ENCODE measurements at regions not wholly inside any gene's neighbourhood (a gene's known extent, or its start where the extent isn't known, plus 50 kb on each side); places are given as distances from the start of the nearest gene placed in this dataset.

GRCh38 chr6:3630258-3630835 is 121.2 kb downstream of the PXDC1 start:
- H3K36me3 ChIP-seq (ENCODE audit: control insufficient read depth, insufficient read depth, low read length): no peaks in the 10 kb centered on the region
- no peaks in the 10 kb centered on the region for H3K27me3 ChIP-seq (ENCODE audit: control insufficient read depth, insufficient read depth, low read length)
- H3K4me1 ChIP-seq (ENCODE audit: control insufficient read depth, insufficient read depth, low read length): no peaks in the 10 kb centered on the region; the same call in 1 of the 2 replicates
- 100% methylated on average over 1 of the region's 4 CpGs for WGBS (ENCODE audit: insufficient coverage, insufficient read length)
- no peaks in the 10 kb centered on the region for H3K9me3 ChIP-seq (ENCODE audit: control insufficient read depth, insufficient read depth, low read length)
- no peak overlapping the region for H3K4me3 ChIP-seq (ENCODE audit: low read length)
- DNase-seq (ENCODE audit: low read depth, low spot score): no peak
- H3K27ac ChIP-seq (ENCODE audit: low read length): no peak overlapping the region

GRCh38 chr6:3627956-3628835 is 123.3 kb downstream of the PXDC1 start:
- no CpG with 5 or more reads among the region's 20 CpGs for WGBS (ENCODE audit: insufficient coverage, insufficient read length)
- no peaks in the 10 kb centered on the region for H3K9me3 ChIP-seq (ENCODE audit: control insufficient read depth, insufficient read depth, low read length)
- no peak for DNase-seq (ENCODE audit: low read depth, low spot score)
- H3K27ac ChIP-seq (ENCODE audit: low read length): no peak overlapping the region
- H3K27me3 ChIP-seq (ENCODE audit: control insufficient read depth, insufficient read depth, low read length): no peaks in the 10 kb centered on the region
- H3K4me1 ChIP-seq (ENCODE audit: control insufficient read depth, insufficient read depth, low read length): no peaks in the 10 kb centered on the region; the same call in 1 of the 2 replicates
- H3K36me3 ChIP-seq (ENCODE audit: control insufficient read depth, insufficient read depth, low read length): no peaks in the 10 kb centered on the region
- no peak overlapping the region for H3K4me3 ChIP-seq (ENCODE audit: low read length)

- no peaks in the 10 kb centered on the region for H3K36me3 ChIP-seq (ENCODE audit: control insufficient read depth, insufficient read depth, low read length)
- no peak for DNase-seq (ENCODE audit: low read depth, low spot score)
These were observed 124.0 kb downstream of the PXDC1 start for GRCh38 chr6:3627501-3627900.

GRCh38 chr6:3625980-3626563 is 125.4 kb downstream of the PXDC1 start:
- DNase-seq (ENCODE audit: low read depth, low spot score): no peak
- Histone ChIP-seq H3K9me3 (ENCODE audit: control insufficient read depth, insufficient read depth, low read length) (no peaks in the 10 kb centered on the region), H3K4me3 (ENCODE audit: low read length) (no peak overlapping the region), H3K36me3 (ENCODE audit: control insufficient read depth, insufficient read depth, low read length) (no peaks in the 10 kb centered on the region), H3K4me1 (ENCODE audit: control insufficient read depth, insufficient read depth, low read length) (no peaks in the 10 kb centered on the region; the same call in 1 of the 2 replicates), H3K27me3 (ENCODE audit: control insufficient read depth, insufficient read depth, low read length) (no peaks in the 10 kb centered on the region), H3K27ac (ENCODE audit: low read length) (no peak overlapping the region)
- no CpG with 5 or more reads among the region's 14 CpGs for WGBS (ENCODE audit: insufficient coverage, insufficient read length)

More at GRCh38 chr6:3627501-3627900, 124.0 kb downstream of the PXDC1 start:
- Histone ChIP-seq H3K4me3 (ENCODE audit: low read length) (no peak overlapping the region), H3K27ac (ENCODE audit: low read length) (no peak overlapping the region), H3K27me3 (ENCODE audit: control insufficient read depth, insufficient read depth, low read length) (no peaks in the 10 kb centered on the region), H3K9me3 (ENCODE audit: control insufficient read depth, insufficient read depth, low read length) (no peaks in the 10 kb centered on the region), H3K4me1 (ENCODE audit: control insufficient read depth, insufficient read depth, low read length) (no peaks in the 10 kb centered on the region; the same call in 1 of the 2 replicates)
- no CpG with 5 or more reads among the region's 9 CpGs for WGBS (ENCODE audit: insufficient coverage, insufficient read length)

- no peaks in the 10 kb centered on the region for H3K36me3 ChIP-seq (ENCODE audit: control insufficient read depth, insufficient read depth, low read length)
- no CpG with 5 or more reads among the region's 16 CpGs for WGBS (ENCODE audit: insufficient coverage, insufficient read length)
- no peaks in the 10 kb centered on the region for H3K27me3 ChIP-seq (ENCODE audit: control insufficient read depth, insufficient read depth, low read length)
- no peaks in the 10 kb centered on the region; the same call in 1 of the 2 replicates for H3K4me1 ChIP-seq (ENCODE audit: control insufficient read depth, insufficient read depth, low read length)
- no peak overlapping the region for H3K4me3 ChIP-seq (ENCODE audit: low read length)
- no peaks in the 10 kb centered on the region for H3K9me3 ChIP-seq (ENCODE audit: control insufficient read depth, insufficient read depth, low read length)
- DNase-seq (ENCODE audit: low read depth, low spot score): no peak
- H3K27ac ChIP-seq (ENCODE audit: low read length): no peak overlapping the region
These were observed 126.1 kb downstream of the PXDC1 start for GRCh38 chr6:3625149-3625979.

GRCh38 chr6:3624250-3625136 is 127.0 kb downstream of the PXDC1 start:
- no peak overlapping the region for H3K4me3 ChIP-seq (ENCODE audit: low read length)
- DNase-seq (ENCODE audit: low read depth, low spot score): no peak
- H3K27ac ChIP-seq (ENCODE audit: low read length): no peak overlapping the region
- no peaks in the 10 kb centered on the region for H3K27me3 ChIP-seq (ENCODE audit: control insufficient read depth, insufficient read depth, low read length)
- H3K36me3 ChIP-seq (ENCODE audit: control insufficient read depth, insufficient read depth, low read length): no peaks in the 10 kb centered on the region
- no peaks in the 10 kb centered on the region for H3K9me3 ChIP-seq (ENCODE audit: control insufficient read depth, insufficient read depth, low read length)
- H3K4me1 ChIP-seq (ENCODE audit: control insufficient read depth, insufficient read depth, low read length): no peaks in the 10 kb centered on the region; the same call in 1 of the 2 replicates
- no CpG with 5 or more reads among the region's 14 CpGs for WGBS (ENCODE audit: insufficient coverage, insufficient read length)

GRCh38 chr6:3623451-3624249 is 127.9 kb downstream of the PXDC1 start:
- no peaks in the 10 kb centered on the region for H3K27me3 ChIP-seq (ENCODE audit: control insufficient read depth, insufficient read depth, low read length)
- H3K9me3 ChIP-seq (ENCODE audit: control insufficient read depth, insufficient read depth, low read length): no peaks in the 10 kb centered on the region
- DNase-seq (ENCODE audit: low read depth, low spot score): no peak
- WGBS (ENCODE audit: insufficient coverage, insufficient read length): no CpG with 5 or more reads among the region's 28 CpGs
- no peak overlapping the region for H3K4me3 ChIP-seq (ENCODE audit: low read length)
- H3K27ac ChIP-seq (ENCODE audit: low read length): no peak overlapping the region
- no peaks in the 10 kb centered on the region for H3K36me3 ChIP-seq (ENCODE audit: control insufficient read depth, insufficient read depth, low read length)
- H3K4me1 ChIP-seq (ENCODE audit: control insufficient read depth, insufficient read depth, low read length): no peaks in the 10 kb centered on the region; the same call in 1 of the 2 replicates

GRCh38 chr6:3621411-3621810 is 130.1 kb downstream of the PXDC1 start:
- Histone ChIP-seq H3K27me3 (ENCODE audit: control insufficient read depth, insufficient read depth, low read length) (no peaks in the 10 kb centered on the region), H3K36me3 (ENCODE audit: control insufficient read depth, insufficient read depth, low read length) (no peaks in the 10 kb centered on the region), H3K27ac (ENCODE audit: low read length) (no peak overlapping the region), H3K4me3 (ENCODE audit: low read length) (no peak overlapping the region), H3K4me1 (ENCODE audit: control insufficient read depth, insufficient read depth, low read length) (no peaks in the 10 kb centered on the region; the same call in 1 of the 2 replicates), H3K9me3 (ENCODE audit: control insufficient read depth, insufficient read depth, low read length) (no peaks in the 10 kb centered on the region)
- no CpG with 5 or more reads among the region's 5 CpGs for WGBS (ENCODE audit: insufficient coverage, insufficient read length)
- no peak for DNase-seq (ENCODE audit: low read depth, low spot score)

- WGBS (ENCODE audit: insufficient coverage, insufficient read length): no CpG with 5 or more reads among the region's 3 CpGs
- H3K4me3 ChIP-seq (ENCODE audit: low read length): no peak overlapping the region
- H3K27ac ChIP-seq (ENCODE audit: low read length): no peak overlapping the region
- H3K27me3 ChIP-seq (ENCODE audit: control insufficient read depth, insufficient read depth, low read length): no peaks in the 10 kb centered on the region
- no peaks in the 10 kb centered on the region for H3K9me3 ChIP-seq (ENCODE audit: control insufficient read depth, insufficient read depth, low read length)
- no peaks in the 10 kb centered on the region; the same call in 1 of the 2 replicates for H3K4me1 ChIP-seq (ENCODE audit: control insufficient read depth, insufficient read depth, low read length)
- H3K36me3 ChIP-seq (ENCODE audit: control insufficient read depth, insufficient read depth, low read length): no peaks in the 10 kb centered on the region
- no peak for DNase-seq (ENCODE audit: low read depth, low spot score)
These were observed 130.6 kb downstream of the PXDC1 start for GRCh38 chr6:3620937-3621336.
